Ishikawa (cell line): ENCODE measurements at regions not wholly inside any gene's neighbourhood (a gene's known extent, or its start where the extent isn't known, plus 50 kb on each side); places are given as distances from the start of the nearest gene placed in this dataset.

Experiments used
- CEBPB ChIP-seq: IDR thresholded peaks from 2 replicates; pipeline ENCODE4 v1.6.1; 2012
- CREB1 ChIP-seq: IDR thresholded peaks from 2 replicates; pipeline ENCODE4 v1.6.1; 2012; ENCODE audit warnings: low read depth
- TAF1 ChIP-seq: IDR thresholded peaks from 2 replicates; pipeline ENCODE4 v1.6.1; 2012; ENCODE audit warnings: low read depth, mild to moderate bottlenecking
- TCF12 ChIP-seq: IDR thresholded peaks from 2 replicates; pipeline ENCODE4 v1.6.1; 2012; ENCODE audit warnings: low read depth
- TEAD4 ChIP-seq: IDR thresholded peaks from 2 replicates; pipeline ENCODE4 v1.6.1; 2012
- ZBTB7A ChIP-seq: IDR thresholded peaks from 2 replicates; pipeline ENCODE4 v1.6.1; 2012; ENCODE audit warnings: low read depth
- TF ChIP-seq, protein P1 (sequence below): IDR thresholded peaks from 2 replicates; pipeline ENCODE4 v1.6.1; 2012

DNA sequence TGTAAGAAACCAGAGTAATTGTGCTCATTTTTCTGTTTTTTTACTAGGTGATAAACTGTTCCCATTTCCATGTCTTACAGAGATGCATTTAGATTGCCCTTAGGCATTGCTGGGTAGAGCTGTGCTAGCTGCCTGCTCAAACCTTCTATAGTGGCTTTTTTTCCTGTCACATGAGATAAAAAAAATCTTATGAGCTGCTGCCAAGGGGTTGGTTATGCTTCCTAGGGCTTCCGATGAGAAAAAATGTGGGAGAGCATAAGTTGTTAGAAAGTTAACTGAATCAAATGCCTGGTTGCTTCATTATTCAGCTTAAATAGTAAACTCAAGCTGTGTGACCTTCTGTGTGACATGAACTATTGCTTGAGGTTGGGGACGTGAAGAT is 50.0 kb upstream of the NOX3 start:
- TF ChIP-seq TCF12 = no peak
- no peak for TF ChIP-seq TEAD4
- TF ChIP-seq ZBTB7A = no peak
- TF ChIP-seq CREB1 = no peak
- TF ChIP-seq, protein P1, sequence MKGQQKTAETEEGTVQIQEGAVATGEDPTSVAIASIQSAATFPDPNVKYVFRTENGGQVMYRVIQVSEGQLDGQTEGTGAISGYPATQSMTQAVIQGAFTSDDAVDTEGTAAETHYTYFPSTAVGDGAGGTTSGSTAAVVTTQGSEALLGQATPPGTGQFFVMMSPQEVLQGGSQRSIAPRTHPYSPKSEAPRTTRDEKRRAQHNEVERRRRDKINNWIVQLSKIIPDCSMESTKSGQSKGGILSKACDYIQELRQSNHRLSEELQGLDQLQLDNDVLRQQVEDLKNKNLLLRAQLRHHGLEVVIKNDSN = no peak
- TF ChIP-seq CEBPB = no peak
- no peak for TF ChIP-seq TAF1
